HEK293 (cell line): ENCODE measurements at regions not wholly inside any gene's neighbourhood (a gene's known extent, or its start where the extent isn't known, plus 50 kb on each side); places are given as distances from the start of the nearest gene placed in this dataset.
A peak's percentile ranks its signal among the peaks of the same experiment; 100 is the strongest.

Experiments
- IKZF3 ChIP-seq: fragments of 450-650 bp; IDR thresholded peaks from 2 replicates; pipeline ENCODE4 v1.5.0; 2018; ENCODE audit warnings: missing biosample characterization, mild to moderate bottlenecking, missing genetic modification characterization, moderate library complexity
- MZF1 ChIP-seq: fragments of 450-650 bp; formaldehyde crosslinking; IDR thresholded peaks from 2 replicates; pipeline ENCODE4 v1.5.1; 2017; ENCODE audit warnings: missing biosample characterization, missing genetic modification characterization, borderline replicate concordance
- REPIN1 ChIP-seq: fragments of 450-650 bp; formaldehyde crosslinking; IDR thresholded peaks from 2 replicates; pipeline ENCODE4 v1.5.1; 2017; ENCODE audit warnings: missing biosample characterization, missing genetic modification characterization, low read depth
- SETDB1 ChIP-seq: IDR thresholded peaks from one replicate; pipeline ENCODE4 v1.6.1; 2017; ENCODE audit warnings: mild to moderate bottlenecking, low read length, moderate library complexity, mixed read lengths; ENCODE audit not compliant: insufficient read length
- ZBTB21 ChIP-seq: fragments of 450-650 bp; formaldehyde crosslinking; IDR thresholded peaks from 2 replicates; pipeline ENCODE4 v1.5.1; 2017; ENCODE audit warnings: missing biosample characterization, missing genetic modification characterization
- ZBTB48 ChIP-seq: fragments of 450-650 bp; formaldehyde crosslinking; IDR thresholded peaks from 2 replicates; pipeline ENCODE4 v1.5.1; 2016; ENCODE audit warnings: missing biosample characterization, missing genetic modification characterization
- ZBTB49 ChIP-seq: fragments of 450-650 bp; formaldehyde crosslinking; IDR thresholded peaks from 2 replicates; pipeline ENCODE4 v1.5.1; 2016; ENCODE audit warnings: missing biosample characterization, missing genetic modification characterization, low read depth
- ZBTB6 ChIP-seq: fragments of 450-650 bp; formaldehyde crosslinking; IDR thresholded peaks from 2 replicates; pipeline ENCODE4 v1.5.1; 2017; ENCODE audit warnings: missing biosample characterization, missing genetic modification characterization
- ZFHX2 ChIP-seq: fragments of 450-650 bp; formaldehyde crosslinking; conservative IDR thresholded peaks from 2 replicates; pipeline ENCODE4 v1.5.1; 2016; ENCODE audit warnings: missing biosample characterization, missing genetic modification characterization
- ZNF148 ChIP-seq: fragments of 450-650 bp; formaldehyde crosslinking; IDR thresholded peaks from 2 replicates; pipeline ENCODE4 v1.5.0; 2017; ENCODE audit warnings: missing biosample characterization, missing genetic modification characterization, borderline replicate concordance
- ZNF157 ChIP-seq: fragments of 450-650 bp; formaldehyde crosslinking; IDR thresholded peaks from 2 replicates; pipeline ENCODE4 v1.5.1; 2016; ENCODE audit warnings: missing biosample characterization, missing genetic modification characterization
- ZNF175 ChIP-seq: fragments of 450-650 bp; formaldehyde crosslinking; IDR thresholded peaks from 2 replicates; pipeline ENCODE4 v1.5.1; 2016; ENCODE audit warnings: missing biosample characterization, missing genetic modification characterization
- ZNF19 ChIP-seq: fragments of 450-650 bp; formaldehyde crosslinking; IDR thresholded peaks from 2 replicates; pipeline ENCODE4; 2016; ENCODE audit warnings: missing biosample characterization, missing genetic modification characterization, low read depth
- ZNF202 ChIP-seq: fragments of 450-650 bp; formaldehyde crosslinking; IDR thresholded peaks from 2 replicates; pipeline ENCODE4 v1.5.1; 2016; ENCODE audit warnings: missing biosample characterization, missing genetic modification characterization, borderline replicate concordance
- ZNF24 ChIP-seq: fragments of 450-650 bp; formaldehyde crosslinking; IDR thresholded peaks from 2 replicates; pipeline ENCODE4 v1.5.1; 2016; ENCODE audit warnings: missing biosample characterization, missing genetic modification characterization
- ZNF280D ChIP-seq: fragments of 450-650 bp; formaldehyde crosslinking; IDR thresholded peaks from 2 replicates; pipeline ENCODE4 v1.5.1; 2016; ENCODE audit warnings: missing biosample characterization, missing genetic modification characterization
- ZNF311 ChIP-seq: fragments of 450-650 bp; formaldehyde crosslinking; IDR thresholded peaks from 2 replicates; pipeline ENCODE4 v1.5.1; 2017; ENCODE audit warnings: missing biosample characterization, missing genetic modification characterization, borderline replicate concordance
- ZNF473 ChIP-seq: fragments of 450-650 bp; formaldehyde crosslinking; IDR thresholded peaks from 2 replicates; pipeline ENCODE4 v1.5.1; 2017; ENCODE audit warnings: missing biosample characterization, missing genetic modification characterization
- ZNF510 ChIP-seq: fragments of 450-650 bp; formaldehyde crosslinking; IDR thresholded peaks from 2 replicates; pipeline ENCODE4 v1.5.1; 2018; ENCODE audit warnings: mild to moderate bottlenecking, missing genetic modification characterization, missing biosample characterization; ENCODE audit not compliant: insufficient replicate concordance
- ZNF596 ChIP-seq: fragments of 450-650 bp; IDR thresholded peaks from 2 replicates; pipeline ENCODE4 v1.5.0; 2018; ENCODE audit warnings: missing biosample characterization, mild to moderate bottlenecking, missing genetic modification characterization, moderate library complexity
- ZNF621 ChIP-seq: fragments of 450-650 bp; formaldehyde crosslinking; IDR thresholded peaks from 2 replicates; pipeline ENCODE4 v1.5.1; 2017; ENCODE audit warnings: missing biosample characterization, missing genetic modification characterization
- ZNF624 ChIP-seq: fragments of 450-650 bp; formaldehyde crosslinking; IDR thresholded peaks from 2 replicates; pipeline ENCODE4 v1.5.1; 2017; ENCODE audit warnings: missing biosample characterization, missing genetic modification characterization
- ZNF777 ChIP-seq: fragments of 450-650 bp; formaldehyde crosslinking; IDR thresholded peaks from 2 replicates; pipeline ENCODE4 v1.5.1; 2017; ENCODE audit warnings: missing biosample characterization, missing genetic modification characterization, borderline replicate concordance
- ZNF792 ChIP-seq: fragments of 450-650 bp; formaldehyde crosslinking; IDR thresholded peaks from 2 replicates; pipeline ENCODE4 v1.5.1; 2016; ENCODE audit warnings: missing biosample characterization, missing genetic modification characterization
- ZSCAN16 ChIP-seq: fragments of 450-650 bp; formaldehyde crosslinking; IDR thresholded peaks from 2 replicates; pipeline ENCODE4 v1.5.1; 2016; ENCODE audit warnings: missing biosample characterization, missing genetic modification characterization
- ZSCAN30 ChIP-seq: fragments of 450-650 bp; IDR thresholded peaks from 2 replicates; pipeline ENCODE4 v1.5.1; 2018; ENCODE audit warnings: missing biosample characterization, mild to moderate bottlenecking, missing genetic modification characterization, moderate library complexity
- ZSCAN5A ChIP-seq: fragments of 450-650 bp; formaldehyde crosslinking; IDR thresholded peaks from 2 replicates; pipeline ENCODE4 v1.5.1; 2016; ENCODE audit warnings: missing biosample characterization, missing genetic modification characterization
- TF ChIP-seq, protein P1 (sequence below): fragments of 450-650 bp; formaldehyde crosslinking; IDR thresholded peaks from 2 replicates; pipeline ENCODE4 v1.5.1; 2016; ENCODE audit warnings: missing biosample characterization, missing genetic modification characterization

DNA sequence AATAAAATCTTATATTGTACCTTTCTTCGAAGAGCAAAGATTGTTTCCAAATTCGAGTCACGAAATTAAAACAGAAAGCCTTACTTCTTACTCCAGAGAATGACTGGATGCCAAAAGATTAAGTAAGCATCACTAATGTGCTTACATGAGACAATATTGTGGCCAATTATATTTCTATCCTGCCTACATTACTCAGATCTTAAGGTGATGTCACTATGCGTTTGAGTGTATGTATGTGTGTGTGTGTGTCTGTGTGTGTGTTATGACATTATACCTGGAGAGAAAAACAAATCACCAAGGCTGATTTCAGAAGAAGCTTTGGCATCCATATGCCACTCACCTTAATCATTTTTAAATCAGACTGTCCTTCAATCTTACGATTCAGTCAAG lies 556.3 kb downstream of the PPARGC1A start (continued):
- no peak for TF ChIP-seq ZBTB6 (tag by site-specific recombination)
- TF ChIP-seq ZNF202 (tag by site-specific recombination), result no peak
- TF ChIP-seq ZNF510 (tag by site-specific recombination), result no peak
- TF ChIP-seq ZNF473, result no peak
- no peak for TF ChIP-seq ZNF621 (tag by site-specific recombination)
- TF ChIP-seq ZNF24 (tag by site-specific recombination), result no peak
- no peak for TF ChIP-seq ZBTB49 (tag by site-specific recombination)
- TF ChIP-seq SETDB1, result no peak
- peak; percentile 89 for TF ChIP-seq ZBTB21
- no peak for TF ChIP-seq ZSCAN5A (tag by site-specific recombination)
- TF ChIP-seq ZNF157 (tag by site-specific recombination), result no peak
- no peak for TF ChIP-seq ZNF311 (tag by site-specific recombination)
- no peak for TF ChIP-seq ZNF148
- no peak for TF ChIP-seq ZNF19 (tag by site-specific recombination)
- TF ChIP-seq ZNF280D (tag by site-specific recombination), result no peak
- TF ChIP-seq MZF1 (tag by site-specific recombination), result no peak
- TF ChIP-seq ZNF624 (tag by site-specific recombination), result no peak
- TF ChIP-seq IKZF3, result no peak
- TF ChIP-seq ZNF596 (tag by site-specific recombination), result no peak
- no peak for TF ChIP-seq ZNF175 (tag by site-specific recombination)
- no peak for TF ChIP-seq ZBTB48 (tag by site-specific recombination)
- no peak for TF ChIP-seq REPIN1 (tag by site-specific recombination)
- TF ChIP-seq ZSCAN30 (tag by site-specific recombination), result no peak
- TF ChIP-seq ZFHX2, result no peak
- no peak for TF ChIP-seq ZNF777 (tag by site-specific recombination)
- no peak for TF ChIP-seq ZSCAN16 (tag by site-specific recombination)
- TF ChIP-seq, protein P1, sequence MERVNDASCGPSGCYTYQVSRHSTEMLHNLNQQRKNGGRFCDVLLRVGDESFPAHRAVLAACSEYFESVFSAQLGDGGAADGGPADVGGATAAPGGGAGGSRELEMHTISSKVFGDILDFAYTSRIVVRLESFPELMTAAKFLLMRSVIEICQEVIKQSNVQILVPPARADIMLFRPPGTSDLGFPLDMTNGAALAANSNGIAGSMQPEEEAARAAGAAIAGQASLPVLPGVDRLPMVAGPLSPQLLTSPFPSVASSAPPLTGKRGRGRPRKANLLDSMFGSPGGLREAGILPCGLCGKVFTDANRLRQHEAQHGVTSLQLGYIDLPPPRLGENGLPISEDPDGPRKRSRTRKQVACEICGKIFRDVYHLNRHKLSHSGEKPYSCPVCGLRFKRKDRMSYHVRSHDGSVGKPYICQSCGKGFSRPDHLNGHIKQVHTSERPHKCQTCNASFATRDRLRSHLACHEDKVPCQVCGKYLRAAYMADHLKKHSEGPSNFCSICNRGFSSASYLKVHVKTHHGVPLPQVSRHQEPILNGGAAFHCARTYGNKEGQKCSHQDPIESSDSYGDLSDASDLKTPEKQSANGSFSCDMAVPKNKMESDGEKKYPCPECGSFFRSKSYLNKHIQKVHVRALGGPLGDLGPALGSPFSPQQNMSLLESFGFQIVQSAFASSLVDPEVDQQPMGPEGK (tag by site-specific recombination), result no peak
- TF ChIP-seq ZNF792, result no peak
